ENCODE measurements at regions not wholly inside any gene's neighbourhood (a gene's known extent, or its start where the extent isn't known, plus 50 kb on each side); places are given as distances from the start of the nearest gene placed in this dataset.

DNA sequence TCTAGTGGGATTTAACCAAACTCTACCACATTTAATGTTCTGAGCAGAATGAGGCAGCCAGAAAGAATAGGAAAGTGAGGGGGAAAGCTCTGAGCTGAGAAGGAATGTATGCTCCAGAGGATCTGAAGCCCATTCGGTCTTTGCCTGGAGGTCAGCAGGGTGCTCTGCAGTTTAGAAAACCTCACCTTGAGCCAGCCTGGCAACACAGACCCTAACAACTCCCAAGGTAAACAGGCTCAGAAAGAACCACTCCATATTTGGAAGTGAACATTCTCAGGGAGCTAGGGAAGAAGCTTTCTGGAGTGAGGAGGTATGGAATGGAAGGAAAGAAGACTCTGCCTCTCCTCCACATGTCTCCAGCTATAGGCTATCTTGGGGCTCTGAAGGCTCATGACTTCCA lies 398.8 kb downstream of the SEC16B start:
- no peak for DNase-seq (ENCODE audit: low spot score)

GRCh38 chr1:177569476-177569875 lies 398.7 kb downstream of the BRINP2 start:
- DNase-seq (ENCODE audit: low spot score): no peak

- no peak for DNase-seq (ENCODE audit: low spot score)
Measured at GRCh38 chr1:177568622-177569021, 397.9 kb downstream of the BRINP2 start.

- DNase-seq (ENCODE audit: low spot score): no peak
Measured at GRCh38 chr1:177567393-177567792, 396.6 kb downstream of the BRINP2 start.

DNA sequence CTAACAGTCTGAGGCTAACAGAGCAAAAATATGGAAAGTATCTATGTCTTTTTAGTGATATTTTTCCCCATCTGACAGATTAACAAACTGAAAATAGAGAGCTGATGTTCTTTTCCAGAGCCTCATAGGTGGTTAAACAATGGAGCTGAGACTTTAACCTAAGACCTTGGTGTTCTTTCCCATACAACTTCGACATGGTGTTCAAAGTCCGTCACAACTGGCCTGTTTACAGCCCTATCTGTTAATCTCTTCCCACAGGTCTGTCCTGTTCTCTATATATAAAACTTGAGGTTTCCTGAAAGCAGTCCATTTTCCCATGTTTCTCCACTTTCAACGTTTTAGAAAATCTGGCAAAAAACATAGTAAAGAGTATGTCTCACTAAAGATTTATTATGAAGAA lies 395.7 kb downstream of the BRINP2 start:
- no peak for DNase-seq (ENCODE audit: low spot score)

DNA sequence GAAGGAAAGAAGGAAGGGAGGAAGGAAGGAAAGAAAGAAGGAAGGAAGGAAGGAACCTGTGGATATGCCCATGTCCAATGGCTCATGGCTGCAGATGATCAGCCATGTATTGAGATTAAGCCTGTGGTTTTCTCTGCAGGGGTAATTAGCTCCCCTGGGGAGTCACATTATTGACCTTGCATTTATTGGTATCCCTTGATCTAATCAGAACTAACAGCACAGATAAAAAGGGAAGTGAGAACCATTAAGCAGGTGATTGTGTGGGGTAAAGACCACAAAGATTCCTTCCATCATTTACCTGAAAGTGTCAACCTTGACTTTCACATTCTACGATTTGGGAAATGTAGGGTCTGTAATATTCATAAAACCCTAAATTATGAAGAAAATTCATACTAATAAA lies 390.7 kb downstream of the BRINP2 start:
- DNase-seq (ENCODE audit: low spot score): no peak

- DNase-seq (ENCODE audit: low spot score): no peak
Measured at GRCh38 chr1:177558372-177558771, 387.6 kb downstream of the BRINP2 start.

GRCh38 chr1:177556163-177556562 lies 385.4 kb downstream of the BRINP2 start:
- DNase-seq (ENCODE audit: low spot score): no peak

- no peak for DNase-seq (ENCODE audit: low spot score)
Measured at GRCh38 chr1:177547200-177547599, 376.4 kb downstream of the BRINP2 start.

- no peak for DNase-seq (ENCODE audit: low spot score)
Measured at GRCh38 chr1:177546346-177546745, 375.6 kb downstream of the BRINP2 start.

DNA sequence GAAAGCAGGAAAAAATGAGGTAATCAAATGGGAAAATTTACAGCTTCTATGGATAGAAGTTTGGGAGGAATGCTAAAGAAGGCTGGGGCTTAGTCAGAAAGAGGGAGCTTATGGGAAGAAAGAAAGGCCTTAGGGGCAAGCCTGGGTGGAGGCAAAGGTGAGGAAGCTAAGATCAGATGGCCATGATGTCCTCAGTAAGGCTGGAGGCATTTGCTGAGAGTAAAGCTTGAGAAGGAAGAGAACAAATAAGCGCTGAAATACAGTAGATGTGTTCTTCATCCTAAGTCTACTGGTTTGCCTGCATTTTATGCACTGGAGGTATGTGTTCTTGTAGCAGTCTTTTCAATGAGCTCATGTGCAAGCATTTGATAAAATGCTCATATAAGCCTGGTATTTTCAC lies 355.4 kb downstream of the BRINP2 start:
- DNase-seq (ENCODE audit: low spot score): no peak

- no peak for DNase-seq (ENCODE audit: low spot score)
Measured at GRCh38 chr1:177525176-177525575, 354.4 kb downstream of the BRINP2 start.

DNA sequence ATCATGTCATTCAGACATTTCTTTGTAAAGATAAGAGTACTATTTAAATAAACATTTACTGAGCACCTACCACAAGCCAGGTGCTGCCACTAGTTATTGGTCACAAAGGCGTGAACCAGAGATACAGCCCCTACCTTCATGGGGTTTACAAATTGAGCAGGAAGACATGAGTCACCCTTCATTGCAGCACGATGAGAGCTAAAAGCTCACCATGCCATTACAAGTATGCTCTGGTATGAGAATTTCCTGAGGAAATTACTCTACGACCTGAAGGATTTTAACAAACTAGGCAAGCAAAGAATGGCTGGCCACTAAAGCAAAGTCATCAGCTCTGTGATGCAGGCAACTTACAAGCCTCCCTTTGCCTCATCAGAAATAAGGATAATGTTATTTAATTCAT lies 346.8 kb downstream of the BRINP2 start:
- DNase-seq (ENCODE audit: low spot score): no peak

DNA sequence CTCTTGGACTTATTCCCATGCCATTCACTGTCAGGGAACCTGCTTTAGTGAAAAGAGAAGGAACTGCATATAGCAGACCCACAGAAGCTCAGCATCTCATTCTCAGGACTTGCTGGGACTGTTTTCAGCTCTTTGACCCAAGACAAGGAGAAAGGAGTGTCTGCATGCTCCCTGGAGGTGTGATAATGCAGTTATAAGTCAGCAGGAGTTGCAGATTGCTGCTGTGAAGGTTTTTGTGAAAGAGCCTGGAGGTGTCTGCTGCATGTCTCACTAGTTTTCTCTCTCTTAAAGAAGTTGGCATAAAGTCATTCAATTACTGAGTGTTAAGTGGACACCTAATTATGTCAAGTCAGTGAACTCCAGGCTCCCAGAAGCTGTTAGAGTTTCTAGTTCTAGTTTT lies 343.4 kb downstream of the BRINP2 start:
- DNase-seq (ENCODE audit: low spot score): no peak

- DNase-seq (ENCODE audit: low spot score): no peak
Measured at GRCh38 chr1:177511036-177511435, 340.3 kb downstream of the BRINP2 start.

- DNase-seq (ENCODE audit: low spot score): no peak
Measured at GRCh38 chr1:177505905-177506590, 335.3 kb downstream of the BRINP2 start.

GRCh38 chr1:177495878-177496277 lies 325.1 kb downstream of the BRINP2 start:
- no peak for DNase-seq (ENCODE audit: low spot score)

DNA sequence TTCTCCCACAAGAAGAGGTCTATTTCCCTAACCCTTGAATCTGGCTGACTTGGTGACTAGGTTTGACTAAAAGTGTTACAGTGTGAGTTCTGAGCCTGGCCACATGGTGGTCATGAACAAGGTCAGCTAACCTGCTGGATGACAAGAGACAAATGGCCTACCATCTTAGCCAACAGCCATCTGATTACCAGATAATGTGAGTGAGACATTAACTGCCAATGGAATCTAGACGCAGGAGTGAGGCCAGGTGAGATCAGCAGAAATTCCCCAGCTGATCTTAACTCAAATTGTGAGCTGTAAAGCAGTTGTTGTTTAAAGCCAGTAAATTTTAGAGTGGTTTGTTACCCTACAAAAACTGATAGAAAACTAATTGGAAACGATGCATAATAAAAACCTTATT lies 320.0 kb downstream of the BRINP2 start:
- no peak for DNase-seq (ENCODE audit: low spot score)

DNA sequence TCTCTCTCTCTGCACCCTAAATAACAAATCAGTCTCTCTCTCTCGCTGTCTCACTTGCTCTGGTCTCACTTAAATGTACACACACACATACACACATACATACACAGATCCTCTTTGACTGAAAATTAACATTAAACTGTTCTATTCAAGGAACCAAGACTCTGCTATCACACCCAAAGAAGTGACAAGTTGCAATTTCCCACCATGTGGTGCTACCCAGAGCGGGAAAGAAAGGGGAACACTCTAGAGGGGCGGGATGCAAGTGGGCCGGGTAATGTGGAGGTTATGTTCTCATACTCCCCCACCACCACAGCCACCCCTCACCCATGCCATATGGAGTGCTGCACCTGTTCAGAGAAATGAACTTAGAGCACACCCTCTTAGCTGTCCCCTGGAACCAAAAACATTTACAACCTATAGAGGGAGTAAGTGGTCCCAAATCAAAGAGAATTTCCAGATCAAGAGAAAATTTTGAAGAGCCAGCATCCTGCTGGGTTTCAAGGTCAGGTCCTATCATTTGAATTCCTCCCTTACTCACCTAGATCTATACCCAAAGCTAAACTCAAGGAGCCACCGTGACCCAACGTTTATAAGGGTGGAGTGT lies 319.4 kb downstream of the BRINP2 start:
- DNase-seq (ENCODE audit: low spot score): no peak

- no peak for DNase-seq (ENCODE audit: low spot score)
Measured at GRCh38 chr1:177488722-177489121, 318.0 kb downstream of the BRINP2 start.

GRCh38 chr1:177487481-177487880 lies 316.7 kb downstream of the BRINP2 start:
- DNase-seq (ENCODE audit: low spot score): no peak

DNA sequence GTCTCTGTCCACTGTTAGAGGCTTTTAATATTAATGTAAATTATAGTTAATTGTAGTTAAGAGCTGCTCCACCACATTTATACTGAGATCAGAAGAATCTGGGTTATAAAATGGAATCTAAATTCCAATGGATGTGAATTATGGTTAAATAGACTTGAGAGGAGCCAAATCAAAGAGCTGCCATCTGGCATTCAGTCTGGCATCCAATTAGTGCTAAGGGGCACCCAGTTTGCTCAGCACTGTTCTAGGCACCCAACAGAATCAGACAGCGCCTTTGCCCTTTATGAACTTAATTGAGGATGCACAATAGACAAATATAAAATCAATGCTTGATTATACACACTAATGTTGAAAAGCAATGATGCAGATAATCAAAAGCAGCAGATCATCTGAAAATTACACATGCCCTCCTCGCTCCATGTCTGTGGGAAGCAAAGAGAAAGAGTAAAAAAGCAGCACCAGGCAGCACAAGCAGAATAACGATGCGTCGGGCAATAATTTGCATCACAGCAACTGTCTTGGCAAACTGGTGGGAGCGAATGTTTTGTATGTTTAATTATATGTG lies 310.1 kb downstream of the BRINP2 start:
- no peak for DNase-seq (ENCODE audit: low spot score)

- DNase-seq (ENCODE audit: low spot score): no peak
Measured at GRCh38 chr1:177479600-177479999, 308.8 kb downstream of the BRINP2 start.

DNA sequence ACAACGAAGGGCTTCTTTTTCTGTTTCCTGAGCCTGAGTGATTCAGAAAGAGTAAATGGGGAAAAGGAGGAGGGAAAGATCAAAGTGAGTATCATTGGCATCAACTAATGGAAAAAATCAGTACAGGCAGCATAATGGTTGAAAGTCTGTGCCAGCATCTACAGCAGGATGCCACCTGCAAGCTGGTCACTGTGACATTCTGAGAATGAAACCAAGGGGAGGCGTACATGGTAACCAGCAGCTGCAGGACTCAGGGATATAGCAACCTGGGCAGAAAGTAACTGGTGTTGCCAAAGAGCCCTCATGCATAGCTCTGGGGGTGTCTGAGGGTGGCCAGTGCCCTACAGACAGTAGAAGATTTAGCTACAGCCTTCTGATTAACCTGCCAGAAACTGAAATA lies 305.9 kb downstream of the BRINP2 start:
- DNase-seq (ENCODE audit: low spot score): no peak

All from HuH-7.5 (cell line).